RKO (cell line): ENCODE measurements at regions not wholly inside any gene's neighbourhood (a gene's known extent, or its start where the extent isn't known, plus 50 kb on each side); places are given as distances from the start of the nearest gene placed in this dataset.

Source experiments
- DNase-seq: peaks from one replicate; pipeline ENCODE4 v3.0.0-alpha.2; 2016; ENCODE audit warnings: low spot score

GRCh38 chr6:21816231-21816630, 222.7 kb downstream of the SOX4 start:
- DNase-seq = no peak

DNA sequence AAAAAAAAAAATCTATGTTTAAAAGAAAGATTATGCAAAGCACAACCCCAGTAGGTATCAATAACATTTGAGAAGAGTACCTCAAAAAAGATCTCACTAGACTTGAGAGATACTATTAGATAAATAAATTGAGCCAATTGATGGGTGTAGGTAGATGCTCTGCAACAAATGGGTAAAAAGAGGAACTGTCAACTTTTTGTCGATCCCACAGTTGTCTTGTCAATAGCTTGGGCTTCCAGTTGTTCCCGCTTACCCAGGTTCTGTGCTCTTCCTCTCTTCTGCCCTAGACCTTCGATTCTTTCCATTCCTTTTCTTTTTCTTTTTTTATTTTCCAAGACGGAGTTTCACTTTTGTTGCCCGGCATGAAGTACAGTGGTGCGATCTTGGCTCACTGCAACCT, 226.9 kb downstream of the SOX4 start:
- DNase-seq = no peak

DNA sequence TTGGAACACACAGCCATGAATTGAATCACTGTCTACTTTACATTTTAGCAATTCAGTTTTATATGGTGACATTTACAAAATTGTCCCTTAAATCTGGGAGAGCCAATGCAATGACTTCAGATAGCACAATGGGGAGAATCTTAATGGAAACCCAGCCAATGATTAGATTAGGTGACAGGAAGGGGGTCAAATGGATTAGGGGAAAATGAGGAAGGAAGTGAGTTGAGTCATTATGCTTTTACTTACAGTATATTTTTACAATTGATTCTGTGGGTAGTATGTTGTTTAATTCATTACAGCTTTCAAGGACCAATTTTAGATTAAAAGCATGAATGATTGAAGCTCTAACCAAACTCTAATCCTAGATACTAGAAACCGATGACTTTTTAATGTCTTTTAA, 229.8 kb downstream of the SOX4 start:
- DNase-seq = no peak

- no peak for DNase-seq
Measured at GRCh38 chr6:21824431-21825177, 231.1 kb downstream of the SOX4 start.

DNA sequence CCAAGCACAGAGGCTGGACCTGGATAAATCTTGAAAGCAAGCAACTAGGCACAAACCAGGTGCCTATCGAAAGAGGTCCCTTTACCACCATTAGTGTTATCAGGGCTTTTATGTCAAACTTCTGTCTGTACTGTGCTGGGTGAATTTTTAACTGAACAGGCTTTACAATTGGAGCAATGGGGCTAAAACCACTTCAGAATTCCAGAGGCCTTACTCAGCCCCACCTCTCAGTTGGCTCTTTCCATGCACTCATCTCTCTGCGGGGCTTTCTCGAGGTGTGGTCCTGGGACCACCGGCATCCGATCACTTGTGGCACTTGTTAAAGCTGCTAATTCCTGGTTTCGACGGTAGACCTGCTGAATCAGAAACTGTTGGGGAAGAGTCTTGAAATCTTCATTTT, 232.5 kb downstream of the SOX4 start:
- no peak for DNase-seq

DNA sequence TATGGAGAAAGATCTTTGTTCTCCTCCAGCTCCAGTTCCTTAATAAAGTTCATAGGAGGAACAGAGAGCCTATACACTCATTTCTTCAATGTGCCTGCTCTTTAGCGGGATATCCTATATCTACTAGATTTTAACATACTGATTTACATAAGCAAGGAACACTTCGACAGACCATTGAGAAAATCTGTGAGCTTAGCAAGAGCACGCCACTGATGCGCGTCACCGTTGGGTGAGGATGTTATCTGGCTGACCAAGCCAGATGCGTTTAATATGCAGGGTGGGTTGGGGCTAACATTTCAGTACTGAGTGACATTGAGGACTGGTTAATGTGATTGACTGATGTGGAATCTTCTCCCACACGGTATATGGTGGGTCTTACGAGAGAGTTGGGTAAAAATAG, 233.4 kb downstream of the SOX4 start:
- no peak for DNase-seq

DNA sequence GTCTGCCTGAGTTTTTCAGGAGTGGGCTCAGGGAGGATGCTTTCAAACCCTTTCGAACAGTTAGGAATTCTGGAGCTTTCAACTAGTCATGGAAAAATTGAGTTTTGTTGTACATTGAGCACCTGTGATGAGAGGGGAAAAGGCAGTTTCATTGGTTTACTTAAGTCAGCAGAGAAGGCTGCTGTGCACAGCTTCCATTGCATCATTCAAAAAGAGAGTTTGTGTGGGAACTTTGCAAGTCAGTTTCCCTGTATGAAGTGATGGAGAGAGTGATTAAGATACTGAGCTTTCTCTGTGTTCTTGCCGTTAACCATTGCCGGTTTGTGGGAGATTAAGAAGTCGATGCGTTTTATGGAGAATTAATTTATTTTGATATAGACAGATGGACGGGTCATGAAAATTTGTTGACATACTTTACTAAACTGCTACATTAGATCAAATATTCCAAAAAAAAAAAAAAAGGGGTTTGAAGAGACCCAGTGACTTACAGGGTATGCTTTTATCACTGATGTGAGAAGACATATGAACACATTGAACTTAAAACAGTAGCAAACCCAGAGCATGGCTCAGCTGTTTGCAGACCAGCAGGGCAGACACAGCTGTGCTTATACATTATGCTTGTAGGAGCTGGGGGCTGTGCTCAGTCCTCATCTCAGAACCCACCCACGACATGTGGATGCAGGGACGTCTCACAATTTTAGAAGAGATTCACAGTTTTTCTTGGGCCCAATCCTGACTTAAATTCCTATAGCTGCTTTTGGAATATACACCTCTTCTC, 234.1 kb downstream of the SOX4 start:
- DNase-seq = no peak

DNA sequence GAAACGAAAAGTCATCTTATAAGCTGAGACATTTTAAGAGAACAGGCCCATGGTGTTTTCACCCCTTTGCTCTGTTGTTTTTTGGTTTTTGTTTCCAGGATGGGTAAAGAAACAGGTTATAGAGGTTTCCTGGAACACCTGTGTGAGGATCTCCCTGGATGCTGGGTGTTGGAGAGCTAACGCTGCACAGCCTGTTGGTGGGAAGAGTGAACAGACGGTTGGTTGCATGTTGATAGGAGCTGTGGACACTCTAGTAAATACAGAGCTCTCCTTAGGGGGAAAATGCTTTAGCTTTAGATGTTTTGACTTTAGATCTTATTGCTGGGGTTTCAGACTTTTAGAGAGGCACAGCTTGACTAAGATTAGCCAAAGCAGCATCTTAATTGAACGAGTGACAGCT, 235.2 kb downstream of the SOX4 start:
- DNase-seq = no peak

DNA sequence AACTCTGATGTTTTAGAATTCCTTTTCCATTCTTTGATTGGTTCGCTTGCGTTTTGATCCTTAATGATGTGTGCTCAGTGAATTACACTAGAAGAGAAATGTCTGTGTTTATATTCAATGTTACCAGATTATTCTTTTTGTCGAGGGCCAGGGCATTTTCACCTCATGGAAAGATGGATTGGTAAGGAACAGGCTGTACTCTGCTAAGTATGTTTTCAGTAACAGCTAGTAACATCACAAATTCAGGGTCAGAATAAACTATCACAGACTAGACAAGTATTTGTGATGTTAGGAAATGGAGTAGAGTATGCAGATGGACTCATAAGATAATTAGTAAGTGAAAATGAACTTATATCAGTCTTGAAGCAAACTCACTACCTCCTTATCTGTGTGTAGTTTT, 235.6 kb downstream of the SOX4 start:
- DNase-seq = no peak

DNA sequence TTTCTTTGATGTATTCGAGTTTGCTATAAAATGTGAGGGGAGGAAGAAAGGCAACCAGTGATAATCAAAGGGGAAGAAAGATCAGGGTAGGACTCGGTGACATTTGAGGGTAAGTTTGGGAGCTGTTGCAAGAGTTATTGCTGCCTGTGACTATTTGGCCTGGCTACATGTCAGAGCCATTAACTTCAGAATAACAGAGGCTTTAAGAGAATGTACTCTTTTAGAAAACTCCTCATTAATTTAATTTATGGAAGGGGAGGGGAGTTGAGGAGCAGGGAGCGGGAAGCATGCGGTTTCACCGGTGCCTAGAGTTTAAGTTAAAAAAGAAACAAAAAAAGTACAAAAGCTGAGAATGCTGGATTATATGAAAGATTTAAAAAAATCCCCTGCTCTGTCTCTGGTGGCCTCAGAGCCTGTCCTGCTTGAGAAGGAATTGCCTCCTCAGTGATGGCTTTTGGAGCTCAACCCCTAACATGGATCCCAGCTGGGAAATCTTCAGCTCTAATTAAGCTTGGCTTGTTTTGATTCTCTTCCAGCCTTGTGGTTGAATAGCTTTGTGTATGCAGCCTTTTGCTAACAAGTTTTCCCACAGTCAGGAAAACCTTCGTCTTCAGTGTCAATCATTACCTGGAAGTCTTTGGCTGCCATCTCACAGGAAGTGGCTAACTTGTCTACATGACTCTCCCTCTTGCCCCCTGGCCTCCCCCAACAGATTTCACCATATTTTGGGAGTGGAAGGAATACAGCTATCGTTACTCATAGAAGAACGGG, 238.2 kb downstream of the SOX4 start:
- no peak for DNase-seq

GRCh38 chr6:21836277-21836676, 242.7 kb downstream of the SOX4 start:
- DNase-seq = no peak

GRCh38 chr6:21836772-21837425, 243.3 kb downstream of the SOX4 start:
- no peak for DNase-seq

DNA sequence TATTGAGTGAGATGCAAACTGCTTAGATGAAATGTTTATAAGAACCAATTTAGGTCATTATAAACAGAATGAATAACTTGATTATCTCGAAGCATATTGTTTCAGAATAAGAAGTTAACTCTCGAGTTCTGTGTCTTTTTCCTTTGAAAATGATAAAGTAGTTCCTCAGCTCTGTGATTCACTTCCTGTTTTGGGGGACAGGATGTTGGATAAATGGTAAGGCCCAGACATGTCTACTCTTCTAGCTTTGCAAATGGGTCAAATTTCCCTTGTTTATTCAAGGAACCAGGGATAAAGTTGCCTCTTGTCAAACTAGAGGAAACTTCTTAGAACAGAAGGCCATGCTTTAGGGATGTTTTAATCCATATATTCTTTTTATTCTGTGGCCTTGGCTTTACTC, 246.9 kb downstream of the SOX4 start:
- no peak for DNase-seq

DNA sequence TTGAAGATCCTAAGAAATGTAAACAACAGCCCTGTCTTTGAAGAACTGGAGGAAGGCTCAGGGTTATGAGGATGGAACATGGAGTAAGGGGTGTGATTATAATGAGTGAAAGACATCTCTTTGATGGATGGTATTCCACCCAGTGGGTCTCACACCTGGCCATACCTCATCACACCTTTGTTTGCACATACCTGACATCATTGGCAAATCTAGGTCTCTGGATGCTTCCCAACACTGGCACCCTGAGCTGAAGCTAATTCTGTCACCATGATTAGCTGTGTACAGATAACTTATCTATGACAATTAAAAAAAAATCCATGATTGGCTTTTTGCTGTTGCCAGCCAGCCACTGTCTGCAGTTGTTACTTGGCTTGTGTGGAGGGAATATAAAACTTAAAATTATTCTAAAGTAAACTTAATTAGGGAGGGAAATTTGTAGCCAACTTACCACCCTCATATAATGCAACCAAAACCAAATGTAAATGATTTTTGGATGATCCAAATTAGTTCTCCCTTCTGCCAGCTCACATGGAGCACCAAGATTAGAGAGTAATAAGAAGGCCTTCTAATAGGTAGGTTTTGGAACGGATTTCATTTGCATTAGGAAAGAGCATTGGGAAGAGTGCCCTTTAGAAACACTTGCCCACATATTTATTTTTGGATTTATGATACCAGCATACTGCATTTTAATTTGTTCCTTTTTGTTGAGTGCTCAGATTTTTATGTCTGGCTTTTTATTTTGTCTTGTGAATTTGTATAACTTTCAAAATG, 249.5 kb downstream of the SOX4 start:
- DNase-seq = no peak

GRCh38 chr6:21844120-21844917, 250.8 kb downstream of the SOX4 start:
- DNase-seq = no peak

- no peak for DNase-seq
Measured at GRCh38 chr6:21845018-21845417, 251.5 kb downstream of the SOX4 start.

- DNase-seq = no peak
Measured at GRCh38 chr6:21845439-21846140, 252.0 kb downstream of the SOX4 start.

GRCh38 chr6:21846541-21847451, 253.2 kb downstream of the SOX4 start:
- no peak for DNase-seq
